GM21381 (cell line): ENCODE measurements at regions not wholly inside any gene's neighbourhood (a gene's known extent, or its start where the extent isn't known, plus 50 kb on each side); places are given as distances from the start of the nearest gene placed in this dataset.

ENCODE experiments used
- ATAC-seq: cut with Tn5 transposase; IDR thresholded peaks from one replicate; pipeline ENCODE4 v1.9.1; 2021; ENCODE audit warnings: mild to moderate bottlenecking, moderate library complexity; ENCODE audit not compliant: unreplicated experiment

- ATAC-seq = no peak
These were observed 172.5 kb downstream of the QDPR start for GRCh38 chr4:17339376-17339775.

- peak; percentile 8 for ATAC-seq
These were observed 174.9 kb downstream of the QDPR start for GRCh38 chr4:17336986-17337385.

GRCh38 chr4:17336524-17336961 is 175.3 kb downstream of the QDPR start:
- ATAC-seq = peak; percentile 92

- no peak for ATAC-seq
These were observed 175.8 kb downstream of the QDPR start for GRCh38 chr4:17336069-17336468.

- ATAC-seq = no peak
These were observed 176.5 kb downstream of the QDPR start for GRCh38 chr4:17335371-17335770.

DNA sequence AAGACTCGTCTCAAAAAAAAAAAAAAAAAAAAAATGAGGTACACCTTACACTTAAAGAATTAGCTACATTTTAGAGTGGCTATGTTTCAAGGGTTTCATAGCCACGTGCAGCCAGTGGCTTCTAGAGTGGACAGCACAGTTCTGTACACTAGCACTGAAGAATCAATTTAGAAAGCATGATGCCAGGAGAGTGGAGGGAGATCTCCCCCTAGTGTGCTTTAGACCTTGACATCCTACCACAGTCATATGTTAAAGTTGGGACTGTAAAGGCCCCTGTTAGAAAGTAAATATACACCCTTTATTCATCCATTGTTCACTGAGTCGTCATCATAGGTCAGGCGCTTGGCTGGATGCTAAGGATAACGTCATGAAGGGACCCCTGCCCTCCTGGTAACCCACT is 179.4 kb downstream of the QDPR start:
- no peak for ATAC-seq

- ATAC-seq = no peak
These were observed 182.8 kb downstream of the QDPR start for GRCh38 chr4:17329046-17329445.

DNA sequence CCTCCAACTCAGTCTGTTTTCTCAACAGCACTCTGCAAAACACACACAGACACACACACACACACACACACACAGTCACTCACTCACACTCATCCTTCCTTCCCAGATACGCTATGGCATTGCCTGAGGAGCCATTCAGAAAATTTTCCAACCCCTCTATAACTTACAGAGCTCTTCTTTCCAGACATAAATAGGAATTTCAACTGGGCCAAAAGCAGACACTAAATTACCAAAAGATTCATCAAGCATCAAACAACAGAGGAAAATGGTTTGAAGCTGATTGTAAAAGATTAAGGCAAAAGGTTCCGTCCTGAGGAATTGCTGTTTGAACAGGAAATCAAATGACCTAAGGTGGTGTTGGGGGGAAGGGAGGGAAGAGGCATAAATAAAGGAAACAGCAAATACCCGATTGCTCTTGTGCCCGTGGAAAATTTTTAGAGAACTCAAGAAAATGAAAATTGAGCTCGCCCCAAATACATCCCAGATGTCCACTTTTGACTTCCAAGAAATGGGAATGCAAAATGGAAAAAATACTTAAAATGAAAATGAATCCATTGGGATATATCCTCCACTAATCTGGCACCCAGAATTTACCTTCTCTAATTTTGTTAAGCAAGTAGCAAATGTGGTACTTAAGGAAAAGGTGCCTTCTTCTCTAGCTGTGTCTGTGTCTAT is 183.6 kb downstream of the QDPR start:
- no peak for ATAC-seq

DNA sequence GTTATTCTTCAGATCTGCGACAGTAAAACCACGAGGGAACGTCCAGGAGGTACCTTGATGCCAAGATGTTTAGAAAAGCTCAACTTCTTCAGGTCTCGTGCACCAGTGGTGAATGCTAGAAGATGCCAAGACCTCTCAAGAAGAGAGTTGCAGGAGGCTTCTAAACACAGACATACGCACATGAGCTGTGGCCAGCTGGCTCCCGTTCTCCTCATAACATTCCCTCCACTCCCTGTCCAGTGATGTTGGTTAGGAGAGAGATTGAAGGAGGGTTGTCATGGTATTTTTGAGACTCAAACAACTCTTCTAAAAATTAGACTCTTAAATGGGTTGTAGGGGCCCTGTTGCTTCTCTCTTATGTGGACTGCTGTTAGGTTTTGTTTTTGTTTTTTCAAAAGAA is 184.3 kb downstream of the QDPR start:
- ATAC-seq = no peak

GRCh38 chr4:17326756-17327155 is 185.1 kb downstream of the QDPR start:
- no peak for ATAC-seq

- ATAC-seq = no peak
These were observed 186.8 kb downstream of the QDPR start for GRCh38 chr4:17325098-17325497.

GRCh38 chr4:17324386-17324830 is 187.5 kb downstream of the QDPR start:
- no peak for ATAC-seq

- ATAC-seq = no peak
These were observed 188.1 kb downstream of the QDPR start for GRCh38 chr4:17323554-17324385.

DNA sequence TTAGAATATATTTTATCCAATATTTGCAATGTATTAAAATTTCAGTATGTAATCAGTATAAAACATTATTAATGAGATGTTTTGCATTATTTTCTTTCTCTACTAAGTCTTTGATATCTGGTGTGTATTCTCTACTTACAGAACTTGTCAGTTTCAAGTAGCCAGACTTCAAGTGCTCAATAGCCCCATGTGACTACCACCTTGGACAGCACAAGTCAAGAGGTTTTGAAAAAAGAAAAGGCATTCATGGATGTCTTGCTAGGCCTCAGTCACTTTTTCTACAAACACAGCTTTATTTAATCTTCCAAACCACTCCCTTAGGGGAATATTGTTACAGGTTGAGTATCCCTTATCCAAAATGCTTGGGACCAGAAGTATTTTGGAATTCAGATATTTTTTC is 189.4 kb downstream of the QDPR start:
- ATAC-seq = no peak

GRCh38 chr4:17320046-17320445 is 191.8 kb downstream of the QDPR start:
- ATAC-seq = no peak

DNA sequence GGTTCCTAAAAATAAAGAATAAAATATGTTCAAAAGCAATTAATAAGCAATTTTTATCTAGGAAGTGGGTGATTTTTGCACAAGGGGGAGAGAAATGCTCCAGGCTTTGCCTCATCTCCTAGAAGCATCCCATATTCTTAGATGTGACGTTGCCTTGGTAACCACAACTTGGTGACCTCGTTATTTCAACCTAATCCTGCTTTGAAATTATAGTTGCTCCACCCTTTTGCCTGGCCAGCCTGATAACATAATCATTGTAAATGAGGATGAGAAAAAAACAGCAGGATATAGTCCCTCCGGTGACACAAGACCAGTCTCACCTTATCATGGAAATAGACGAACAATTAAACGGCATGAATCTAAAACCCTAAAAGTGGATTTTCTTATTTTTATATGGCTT is 194.4 kb downstream of the QDPR start:
- no peak for ATAC-seq

DNA sequence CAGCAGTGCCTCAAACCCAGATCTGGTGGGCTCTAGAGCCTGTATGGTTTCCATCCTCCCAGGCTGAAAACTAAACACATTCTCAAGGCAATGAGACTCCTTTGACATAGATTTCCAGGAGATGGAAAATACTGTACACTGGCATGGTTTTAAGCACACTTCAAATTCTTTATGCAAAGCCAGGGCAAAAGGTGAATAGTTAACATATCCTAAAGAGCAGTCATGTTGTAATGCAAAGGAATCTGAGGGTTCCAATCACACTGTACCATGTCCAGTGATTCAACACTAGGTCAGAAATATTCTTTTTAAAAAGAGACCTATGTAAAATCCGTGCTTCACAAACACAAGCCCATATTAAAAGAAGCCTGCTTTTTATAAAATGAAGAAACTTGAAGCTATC is 195.3 kb downstream of the QDPR start:
- ATAC-seq = no peak

- no peak for ATAC-seq
These were observed 196.4 kb downstream of the QDPR start for GRCh38 chr4:17315459-17315858.

- no peak for ATAC-seq
These were observed 198.7 kb downstream of the QDPR start for GRCh38 chr4:17313194-17313593.

GRCh38 chr4:17310269-17310652 is 201.6 kb downstream of the QDPR start:
- no peak for ATAC-seq

DNA sequence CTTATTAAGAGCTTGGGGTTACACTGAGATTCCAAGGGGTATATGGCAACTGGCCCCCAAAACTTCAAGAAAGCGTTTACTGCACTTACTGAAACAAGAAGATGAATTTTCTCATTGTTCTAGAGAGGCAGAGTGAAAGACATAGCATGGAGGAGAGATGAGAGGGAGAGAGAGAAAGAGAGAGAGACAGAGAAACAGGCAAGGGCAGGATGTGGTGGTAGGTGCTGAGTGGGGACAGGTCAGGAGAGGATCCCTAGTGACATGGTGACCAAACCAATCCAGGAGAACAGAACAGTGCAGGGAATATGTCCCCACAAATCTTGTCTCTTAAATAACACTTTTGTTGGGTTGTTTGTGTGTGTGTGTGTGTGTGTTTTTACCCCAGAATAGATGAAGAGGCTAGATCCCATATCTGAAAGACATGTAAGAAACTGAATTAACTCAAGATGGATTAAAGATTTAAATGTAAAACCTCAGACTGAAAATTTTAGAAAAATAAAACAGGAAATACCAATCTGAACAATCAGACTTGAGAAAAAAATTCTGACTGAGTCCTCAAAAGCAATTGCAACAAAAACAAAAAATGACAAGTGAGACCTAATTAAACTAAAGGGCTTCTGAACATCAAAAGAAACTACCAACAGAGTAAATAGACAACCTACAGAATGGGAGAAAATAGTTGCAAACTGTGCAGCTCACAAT is 202.2 kb downstream of the QDPR start:
- ATAC-seq = no peak

DNA sequence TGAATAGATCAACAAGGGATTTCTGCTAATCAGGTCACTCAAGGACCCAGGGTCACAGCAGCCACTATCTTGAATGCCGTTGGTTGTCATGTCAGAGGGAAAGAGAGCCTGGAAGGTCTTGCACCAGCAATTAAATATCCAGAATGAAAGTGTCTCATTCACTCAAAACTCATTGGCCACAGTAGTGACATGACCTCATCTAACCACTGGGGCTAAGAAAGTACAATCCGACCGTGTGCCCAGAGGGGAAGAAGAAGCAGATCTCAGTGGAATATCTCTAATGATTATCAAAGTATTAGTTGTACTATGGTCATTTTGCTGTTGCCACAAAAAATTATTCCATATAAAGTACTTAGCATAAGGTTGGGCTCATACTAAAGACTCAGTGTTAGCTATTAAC is 210.0 kb downstream of the QDPR start:
- ATAC-seq = no peak
